Putamen (tissue), 1 donor: ENCODE measurements at regions not wholly inside any gene's neighbourhood (a gene's known extent, or its start where the extent isn't known, plus 50 kb on each side); places are given as distances from the start of the nearest gene placed in this dataset.
A peak's percentile ranks its signal among the peaks of the same experiment; 100 is the strongest.

ENCODE experiments used
- DNase-seq: peaks from one replicate; pipeline ENCODE4 v3.0.0-alpha.2; 2016; ENCODE audit warnings: low spot score

GRCh38 chr13:107203146-107203847, 635.4 kb upstream of the ARGLU1 start:
- no peak for DNase-seq

GRCh38 chr13:107202371-107203023, 634.6 kb upstream of the ARGLU1 start:
- no peak for DNase-seq

- no peak for DNase-seq
Measured at GRCh38 chr13:107200491-107200890, 632.6 kb upstream of the ARGLU1 start.

- DNase-seq: no peak
Measured at GRCh38 chr13:107192289-107192688, 624.4 kb upstream of the ARGLU1 start.

- DNase-seq: no peak
Measured at GRCh38 chr13:107190065-107190464, 622.1 kb upstream of the ARGLU1 start.

GRCh38 chr13:107185889-107186288, 618.0 kb upstream of the ARGLU1 start:
- no peak for DNase-seq

- DNase-seq: no peak
Measured at GRCh38 chr13:107170270-107170931, 602.5 kb upstream of the ARGLU1 start.

- DNase-seq: no peak
Measured at GRCh38 chr13:107157271-107157670, 589.3 kb upstream of the ARGLU1 start.

GRCh38 chr13:107144432-107144831, 576.5 kb upstream of the ARGLU1 start:
- DNase-seq: no peak

GRCh38 chr13:107141767-107142166, 573.8 kb upstream of the ARGLU1 start:
- no peak for DNase-seq

- no peak for DNase-seq
Measured at GRCh38 chr13:107139006-107139405, 571.1 kb upstream of the ARGLU1 start.

- DNase-seq: no peak
Measured at GRCh38 chr13:107138486-107138885, 570.5 kb upstream of the ARGLU1 start.

- no peak for DNase-seq
Measured at GRCh38 chr13:107133950-107134349, 566.0 kb upstream of the ARGLU1 start.

- no peak for DNase-seq
Measured at GRCh38 chr13:107130566-107130965, 562.6 kb upstream of the ARGLU1 start.

- no peak for DNase-seq
Measured at GRCh38 chr13:107124730-107125129, 556.8 kb upstream of the ARGLU1 start.

- peak; percentile 7 for DNase-seq
Measured at GRCh38 chr13:107124129-107124718, 556.3 kb upstream of the ARGLU1 start.

- DNase-seq: no peak
Measured at GRCh38 chr13:107121793-107122192, 553.9 kb upstream of the ARGLU1 start.

- no peak for DNase-seq
Measured at GRCh38 chr13:107119989-107120881, 552.3 kb upstream of the ARGLU1 start.

- DNase-seq: no peak
Measured at GRCh38 chr13:107118506-107118905, 550.6 kb upstream of the ARGLU1 start.

- DNase-seq: no peak
Measured at GRCh38 chr13:107117327-107118012, 549.5 kb upstream of the ARGLU1 start.

GRCh38 chr13:107113387-107113786, 545.5 kb upstream of the ARGLU1 start:
- DNase-seq: no peak
